NT2/D1 (cell line): ENCODE measurements at regions not wholly inside any gene's neighbourhood (a gene's known extent, or its start where the extent isn't known, plus 50 kb on each side); places are given as distances from the start of the nearest gene placed in this dataset.

ENCODE experiments used
- SUZ12 ChIP-seq: IDR thresholded peaks from 2 replicates; pipeline ENCODE4 v1.6.1; 2011; ENCODE audit not compliant: insufficient read length, insufficient read depth; ENCODE audit errors: extremely low read depth
- YY1 ChIP-seq: IDR thresholded peaks from 2 replicates; pipeline ENCODE4 v1.6.1; 2011; ENCODE audit not compliant: insufficient read length, insufficient read depth

DNA sequence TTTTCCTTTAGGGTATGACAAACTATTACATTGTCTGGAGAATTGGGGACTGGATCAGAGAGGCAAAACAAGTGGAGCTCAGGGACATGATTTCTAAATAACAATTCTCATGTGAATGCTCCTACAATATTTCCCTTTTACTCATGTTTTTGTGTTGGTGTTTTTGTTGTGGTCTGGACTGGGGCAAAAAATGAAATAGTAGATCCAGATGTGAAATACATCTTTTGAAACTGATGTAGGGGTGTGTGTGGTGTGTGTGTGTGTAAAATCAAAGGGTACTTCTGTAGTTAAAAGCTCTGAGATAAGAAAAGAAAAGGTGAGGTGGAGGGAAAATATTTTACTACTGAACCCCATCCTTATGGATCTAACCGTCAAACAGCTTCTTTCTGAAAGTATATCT is 188.4 kb upstream of the RPL34 start:
- TF ChIP-seq SUZ12: no peak
- TF ChIP-seq YY1: no peak
